GM23338 (cell line): ENCODE measurements at regions not wholly inside any gene's neighbourhood (a gene's known extent, or its start where the extent isn't known, plus 50 kb on each side); places are given as distances from the start of the nearest gene placed in this dataset.

Experiments used
- ATAC-seq: fragments of 200-7000 bp; cut with Tn5 transposase; 3 replicates; pipeline ENCODE4 v1.9.1; 2020
- DNase-seq: peaks from one replicate; pipeline ENCODE4 v3.0.0-alpha.2; 2015; ENCODE audit warnings: low spot score
- H2AFZ ChIP-seq: fragments of 200-600 bp; sonication (generic); 2 replicates; pipeline ENCODE4 v1.8.0; 2016; ENCODE audit warnings: antibody characterized with exemption, mild to moderate bottlenecking, moderate library complexity
- H3F3A ChIP-seq: fragments of 200-600 bp; sonication (generic); replicated peaks from 2 replicates; pipeline ENCODE4 v1.8.0; 2017; ENCODE audit warnings: antibody characterized with exemption, mixed run types, low read depth
- H3K27ac ChIP-seq: fragments of 200-600 bp; sonication (generic); 2 replicates; pipeline ENCODE4 v1.6.1; 2016; ENCODE audit warnings: low read depth
- H3K27me3 ChIP-seq: fragments of 200-600 bp; sonication (generic); 2 replicates; pipeline ENCODE4 v1.8.0; 2016; ENCODE audit warnings: mild to moderate bottlenecking, mixed run types, moderate library complexity; ENCODE audit not compliant: insufficient read depth
- H3K36me3 ChIP-seq: fragments of 200-600 bp; sonication (generic); 2 replicates; pipeline ENCODE4 v1.8.0; 2016; ENCODE audit warnings: mild to moderate bottlenecking; ENCODE audit not compliant: insufficient read depth
- H3K4me1 ChIP-seq: fragments of 200-600 bp; sonication (generic); 2 replicates; pipeline ENCODE4 v1.8.0; 2016; ENCODE audit warnings: mild to moderate bottlenecking, moderate library complexity; ENCODE audit not compliant: insufficient read depth
- H3K4me2 ChIP-seq: fragments of 200-600 bp; sonication (generic); 2 replicates; pipeline ENCODE4 v1.7.1; 2017; ENCODE audit warnings: mixed run types
- H3K4me3 ChIP-seq: fragments of 200-600 bp; sonication (generic); 2 replicates; pipeline ENCODE4 v1.6.1; 2016; ENCODE audit warnings: mixed run types
- H3K79me2 ChIP-seq: fragments of 200-600 bp; sonication (generic); replicated peaks from 2 replicates; pipeline ENCODE4 v1.8.0; 2017; ENCODE audit warnings: mild to moderate bottlenecking; ENCODE audit not compliant: insufficient read depth
- H3K9me2 ChIP-seq: fragments of 200-600 bp; sonication (generic); 2 replicates; pipeline ENCODE4 v1.8.0; 2017; ENCODE audit not compliant: insufficient read depth
- H4K20me1 ChIP-seq: fragments of 200-600 bp; sonication (generic); replicated peaks from 2 replicates; pipeline ENCODE4 v1.8.0; 2017; ENCODE audit warnings: mild to moderate bottlenecking; ENCODE audit not compliant: insufficient read depth
- H3K27ac Mint-ChIP-seq: 2 replicates; pipeline ENCODE4 v1.8.0; 2020; ENCODE audit warnings: inconsistent platforms, mild to moderate bottlenecking, moderate library complexity, mixed read lengths
- H3K27me3 Mint-ChIP-seq: 3 replicates; pipeline ENCODE4 v1.8.0; 2022; ENCODE audit warnings: low read depth, mild to moderate bottlenecking, moderate library complexity, mixed read lengths, inconsistent platforms; ENCODE audit not compliant: insufficient read depth, poor library complexity
- H3K36me3 Mint-ChIP-seq: 3 replicates; pipeline ENCODE4 v1.8.0; 2021; ENCODE audit warnings: low read depth, mild to moderate bottlenecking, inconsistent platforms, moderate library complexity, mixed read lengths
- H3K4me1 Mint-ChIP-seq: 3 replicates; pipeline ENCODE4 v1.8.0; 2020; ENCODE audit warnings: mild to moderate bottlenecking, inconsistent platforms, mixed read lengths
- H3K4me3 Mint-ChIP-seq: 3 replicates; pipeline ENCODE4 v1.8.0; 2021; ENCODE audit warnings: moderate library complexity, mild to moderate bottlenecking, inconsistent platforms, mixed read lengths
- H3K9me3 Mint-ChIP-seq: 3 replicates; pipeline ENCODE4 v1.8.0; 2020; ENCODE audit warnings: moderate library complexity, mild to moderate bottlenecking, inconsistent platforms, mixed read lengths
- CREB1 ChIP-seq: fragments of 250-450 bp; sonication (Bioruptor Pico); IDR thresholded peaks from 2 replicates; pipeline ENCODE4 v1.5.0; 2020; ENCODE audit warnings: low read depth, mild to moderate bottlenecking, moderate library complexity
- CTCF ChIP-seq, 2 experiments: fragments of 200-600 bp in 1 of 2; sonication (generic) in 1 of 2; conservative IDR thresholded peaks; 2 replicates each; pipeline versions ENCODE4 v1.5.1 to v1.6.1; 2016 to 2017; ENCODE audit warnings: antibody characterized with exemption in 2 of 2, low read depth in 2 of 2, mild to moderate bottlenecking in 2 of 2, moderate library complexity in 1 of 2
- EZH2 ChIP-seq: fragments of 200-600 bp; sonication (generic); IDR thresholded peaks from one replicate; pipeline ENCODE4 v1.8.0; 2017; ENCODE audit warnings: antibody characterized with exemption, mild to moderate bottlenecking, low read depth; ENCODE audit not compliant: unreplicated experiment
- EZH2phosphoT487 ChIP-seq: fragments of 200-600 bp; sonication (generic); IDR thresholded peaks from one replicate; pipeline ENCODE4 v1.8.1; 2018; ENCODE audit warnings: antibody characterized with exemption; ENCODE audit not compliant: unreplicated experiment
- JUNB ChIP-seq: IDR thresholded peaks from one replicate; pipeline ENCODE4 v1.6.1; 2016; ENCODE audit warnings: antibody characterized with exemption; ENCODE audit not compliant: unreplicated experiment
- NANOG ChIP-seq: IDR thresholded peaks from 2 replicates; pipeline ENCODE4 v1.6.1; 2016; ENCODE audit warnings: antibody characterized with exemption, borderline replicate concordance
- POLR2AphosphoS5 ChIP-seq: IDR thresholded peaks from 2 replicates; pipeline ENCODE4 v1.6.1; 2016; ENCODE audit warnings: antibody characterized with exemption, low read depth
- REST ChIP-seq: IDR thresholded peaks from one replicate; pipeline ENCODE4 v1.6.1; 2018; ENCODE audit warnings: antibody characterized with exemption; ENCODE audit not compliant: unreplicated experiment
- ZNF114 ChIP-seq: fragments of 250-450 bp; sonication (Bioruptor Pico); IDR thresholded peaks from 2 replicates; pipeline ENCODE4 v1.5.0; 2020; ENCODE audit warnings: mild to moderate bottlenecking, moderate library complexity
- ZNF331 ChIP-seq: fragments of 250-450 bp; sonication (Bioruptor Pico); IDR thresholded peaks from 2 replicates; pipeline ENCODE4 v1.5.0; 2020; ENCODE audit warnings: low read depth, mild to moderate bottlenecking, moderate library complexity
- ZNF462 ChIP-seq: fragments of 250-450 bp; sonication (Bioruptor Pico); IDR thresholded peaks from 2 replicates; pipeline ENCODE4 v1.5.0; 2020; ENCODE audit warnings: mild to moderate bottlenecking, moderate library complexity
- TF ChIP-seq, protein P1 (sequence below): IDR thresholded peaks from 2 replicates; pipeline ENCODE4 v1.6.1; 2016; ENCODE audit warnings: antibody characterized with exemption

DNA sequence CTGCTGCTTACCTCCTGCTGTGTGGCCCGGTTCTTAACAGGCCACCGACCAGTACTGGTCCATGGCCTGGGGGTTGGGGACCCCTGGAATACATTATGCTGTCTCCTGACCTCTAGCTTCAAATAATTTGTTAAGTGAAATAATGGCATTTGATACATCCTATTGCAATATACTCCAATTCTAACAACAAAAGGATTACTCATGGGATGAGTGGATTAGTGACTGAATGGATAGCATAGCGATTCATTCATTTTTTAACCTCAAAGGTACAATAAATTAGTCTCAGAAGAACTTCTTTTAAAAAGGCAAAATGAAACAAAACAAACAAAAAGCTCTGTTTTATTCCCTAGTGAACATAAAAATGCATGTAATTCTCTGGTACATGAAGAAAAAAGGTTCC lies 147.9 kb upstream of the PKP2 start:
- ATAC-seq = no peak

More for the DNA sequence above, 147.9 kb upstream of the PKP2 start:
- Histone ChIP-seq H3K4me3 (no peak overlapping the region), H3K4me1 (no peaks in the 10 kb centered on the region), H3K9me2 (no peaks in the 10 kb centered on the region; the same call in 1 of the 2 replicates), H3F3A (no peaks in the 10 kb centered on the region), H3K79me2 (no peaks in the 10 kb centered on the region), H4K20me1 (no peaks in the 10 kb centered on the region), H2AFZ (no peak overlapping the region), H3K27me3 (no peaks in the 10 kb centered on the region), H3K36me3 (peaks cover 4% of the 10 kb centered on the region; the same call in 1 of the 2 replicates), H3K27ac (no peak overlapping the region), H3K4me2 (no peak overlapping the region)
- no peaks in the 10 kb centered on the region for H3K27me3 Mint-ChIP-seq
- H3K4me3 Mint-ChIP-seq = no peak overlapping the region
- no peak overlapping the region for H3K27ac Mint-ChIP-seq
- no peak for TF ChIP-seq REST
- TF ChIP-seq ZNF331 (CRISPR knock-in tag) = no peak
- TF ChIP-seq CTCF (conservative IDR thresholded peaks at IDR 0.05; ENCODE audit: low read depth in 2 of 2) = no peak
- TF ChIP-seq POLR2AphosphoS5 = no peak
- TF ChIP-seq EZH2 = no peak
- TF ChIP-seq EZH2phosphoT487 = no peak
- no peak for TF ChIP-seq CREB1 (CRISPR knock-in tag)
- TF ChIP-seq ZNF462 = no peak
- TF ChIP-seq ZNF114 (CRISPR knock-in tag) = no peak
- no peak for TF ChIP-seq JUNB
- no peak for TF ChIP-seq NANOG
- TF ChIP-seq, protein P1, sequence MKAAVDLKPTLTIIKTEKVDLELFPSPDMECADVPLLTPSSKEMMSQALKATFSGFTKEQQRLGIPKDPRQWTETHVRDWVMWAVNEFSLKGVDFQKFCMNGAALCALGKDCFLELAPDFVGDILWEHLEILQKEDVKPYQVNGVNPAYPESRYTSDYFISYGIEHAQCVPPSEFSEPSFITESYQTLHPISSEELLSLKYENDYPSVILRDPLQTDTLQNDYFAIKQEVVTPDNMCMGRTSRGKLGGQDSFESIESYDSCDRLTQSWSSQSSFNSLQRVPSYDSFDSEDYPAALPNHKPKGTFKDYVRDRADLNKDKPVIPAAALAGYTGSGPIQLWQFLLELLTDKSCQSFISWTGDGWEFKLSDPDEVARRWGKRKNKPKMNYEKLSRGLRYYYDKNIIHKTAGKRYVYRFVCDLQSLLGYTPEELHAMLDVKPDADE = no peak
- DNase-seq = no peak
- peaks cover 9% of the 10 kb centered on the region; the same call in 1 of the 3 replicates for H3K36me3 Mint-ChIP-seq
- H3K9me3 Mint-ChIP-seq = peaks cover 9% of the 10 kb centered on the region; the same call in 2 of the 3 replicates
- H3K4me1 Mint-ChIP-seq = no peaks in the 10 kb centered on the region
